ENCODE measurements at regions not wholly inside any gene's neighbourhood (a gene's known extent, or its start where the extent isn't known, plus 50 kb on each side); places are given as distances from the start of the nearest gene placed in this dataset.

GRCh38 chr10:130423455-130424305, 287.5 kb downstream of the GLRX3 start:
- Histone ChIP-seq H2AFZ (ENCODE audit: low read length) (no peak overlapping the region), H3K18ac (ENCODE audit: insufficient read length, low read depth, low read length) (no peak overlapping the region), H3K4me1 (ENCODE audit: insufficient read depth, low read length) (no peaks in the 10 kb centered on the region), H3K27ac (ENCODE audit: insufficient read length, low read depth, low read length) (no peak overlapping the region), H2BK120ac (ENCODE audit: low read depth, low read length, poor library complexity, severe bottlenecking) (no peak overlapping the region), H3K79me1 (ENCODE audit: insufficient read depth, low read depth, low read length, poor library complexity, severe bottlenecking) (no peaks in the 10 kb centered on the region), H3K56ac (ENCODE audit: insufficient read length, low read depth, low read length) (no peak overlapping the region), H3K79me2 (ENCODE audit: insufficient read depth, low read length) (no peaks in the 10 kb centered on the region), H2AK5ac (ENCODE audit: insufficient read length, low read length) (no peak overlapping the region), H4K8ac (replicated peaks; ENCODE audit: insufficient read length, low read depth, low read length) (no peak overlapping the region), H2BK20ac (ENCODE audit: low read depth, low read length, poor library complexity, severe bottlenecking) (no peak overlapping the region), H2BK5ac (ENCODE audit: insufficient read length, low read length) (no peak overlapping the region), H3K23me2 (ENCODE audit: insufficient read length, low read depth, low read length, poor library complexity, severe bottlenecking) (no peaks in the 10 kb centered on the region), H3K9ac (ENCODE audit: extremely low read depth, insufficient read length, low read length) (no peak overlapping the region), H3K23ac (ENCODE audit: insufficient read length, low read depth, low read length) (no peak overlapping the region), H3K14ac (ENCODE audit: insufficient read depth, low read length) (no peak overlapping the region), H4K5ac (ENCODE audit: insufficient read length, low read depth, low read length) (no peak overlapping the region), H4K20me1 (ENCODE audit: control insufficient read depth, insufficient read depth, insufficient read length) (no peaks in the 10 kb centered on the region), H3K27me3 (ENCODE audit: insufficient read depth, low read length) (no peaks in the 10 kb centered on the region; the same call in 1 of the 2 replicates), H2BK15ac (ENCODE audit: low read depth, low read length) (no peak overlapping the region), H3K4ac (ENCODE audit: low read depth, low read length) (no peak overlapping the region), H2BK12ac (ENCODE audit: insufficient read length, low read depth, low read length) (no peak overlapping the region), H3K4me2 (ENCODE audit: insufficient read depth, insufficient read length, low read length) (no peak overlapping the region), H3T11ph (ENCODE audit: low read length) (no peak overlapping the region), H3K9me3 (ENCODE audit: control insufficient read depth, low read depth, low read length) (no peaks in the 10 kb centered on the region), H4K91ac (ENCODE audit: insufficient read length, low read depth, low read length) (no peak overlapping the region)
- Mint-ChIP-seq H3K4me3 (no peak overlapping the region), H3K27me3 (ENCODE audit: low read depth) (no peaks in the 10 kb centered on the region), H3K27ac (no peak overlapping the region; a peak in 2 of 7 replicates), H3K36me3 (ENCODE audit: insufficient read depth in 1 of 3, low read depth in 3 of 3) (no peaks in the 10 kb centered on the region), H3K4me1 (no peaks in the 10 kb centered on the region), H3K9me3 (peaks cover 0 to 3% of the 10 kb centered on the region in 2 experiments; a peak in 1 of 5 replicates)
- no peak for TF ChIP-seq CTCF (conservative IDR thresholded peaks at IDR 0.05)
- no CpG with 5 or more reads among the region's 21 CpGs for WGBS (ENCODE audit: extremely low coverage, insufficient read length, low lambda C conversion rate)
- no peak for DNase-seq

All from H9 (cell line).